ENCODE measurements at regions not wholly inside any gene's neighbourhood (a gene's known extent, or its start where the extent isn't known, plus 50 kb on each side); places are given as distances from the start of the nearest gene placed in this dataset.

DNA sequence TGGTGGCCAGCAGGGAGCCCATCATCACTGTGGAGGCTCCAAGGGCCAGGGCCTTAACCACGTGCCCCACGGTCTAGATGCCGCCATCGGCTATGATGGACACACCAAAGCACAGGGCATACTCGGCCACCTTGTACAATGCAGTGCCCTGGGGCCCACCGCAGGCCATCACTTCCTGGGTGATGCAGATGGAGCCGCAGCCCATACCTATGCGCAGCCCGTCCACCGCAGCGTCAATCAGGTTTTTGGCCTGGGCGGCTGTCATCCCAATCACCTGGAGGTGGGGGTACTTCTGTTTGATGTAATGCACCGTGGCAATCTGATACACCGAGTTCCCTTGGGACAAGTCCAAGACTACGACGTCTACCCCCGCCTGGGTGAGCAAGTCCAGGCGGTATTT is 153.3 kb upstream of the ZSWIM2 start:
- TF ChIP-seq SUZ12 (IDR thresholded peaks at IDR 0.05; ENCODE audit: extremely low read depth, insufficient read depth, insufficient read length) (no peak), YY1 (IDR thresholded peaks at IDR 0.05; ENCODE audit: insufficient read depth, insufficient read length) (no peak)

All from NT2/D1 (cell line).